ENCODE measurements at regions not wholly inside any gene's neighbourhood (a gene's known extent, or its start where the extent isn't known, plus 50 kb on each side); places are given as distances from the start of the nearest gene placed in this dataset.
A peak's percentile ranks its signal among the peaks of the same experiment; 100 is the strongest.

DNA sequence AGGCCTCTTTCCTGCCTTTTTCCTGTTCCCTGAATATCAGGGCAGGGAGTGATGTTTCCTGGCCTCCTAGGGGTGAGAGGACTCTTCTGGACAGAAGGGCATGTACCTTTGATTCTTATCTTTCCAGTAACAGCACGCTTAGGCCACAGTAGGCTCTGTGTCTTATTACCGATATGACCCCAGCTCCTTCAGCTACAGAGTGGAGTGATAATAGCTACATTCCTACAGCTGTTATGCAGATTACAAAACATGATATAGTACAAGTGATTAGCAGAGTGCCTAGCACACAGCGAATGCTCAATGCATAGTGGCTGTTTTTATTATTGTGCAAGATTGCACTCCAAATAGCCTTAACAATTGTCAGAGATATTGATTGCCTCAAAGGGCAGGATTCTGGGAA, 574.2 kb downstream of the CCSER2 start:
- H3K9me3 ChIP-seq: no peaks in the 10 kb centered on the region

GRCh38 chr10:84903320-84903719, 574.9 kb downstream of the CCSER2 start:
- no peak overlapping the region for H3K4me3 ChIP-seq
- TF ChIP-seq POLR2AphosphoS5 (IDR thresholded peaks at IDR 0.05) (no peak), POLR2A (IDR thresholded peaks at IDR 0.05) (no peak), EP300 (IDR thresholded peaks at IDR 0.05) (no peak)
- TF ChIP-seq, protein P1, sequence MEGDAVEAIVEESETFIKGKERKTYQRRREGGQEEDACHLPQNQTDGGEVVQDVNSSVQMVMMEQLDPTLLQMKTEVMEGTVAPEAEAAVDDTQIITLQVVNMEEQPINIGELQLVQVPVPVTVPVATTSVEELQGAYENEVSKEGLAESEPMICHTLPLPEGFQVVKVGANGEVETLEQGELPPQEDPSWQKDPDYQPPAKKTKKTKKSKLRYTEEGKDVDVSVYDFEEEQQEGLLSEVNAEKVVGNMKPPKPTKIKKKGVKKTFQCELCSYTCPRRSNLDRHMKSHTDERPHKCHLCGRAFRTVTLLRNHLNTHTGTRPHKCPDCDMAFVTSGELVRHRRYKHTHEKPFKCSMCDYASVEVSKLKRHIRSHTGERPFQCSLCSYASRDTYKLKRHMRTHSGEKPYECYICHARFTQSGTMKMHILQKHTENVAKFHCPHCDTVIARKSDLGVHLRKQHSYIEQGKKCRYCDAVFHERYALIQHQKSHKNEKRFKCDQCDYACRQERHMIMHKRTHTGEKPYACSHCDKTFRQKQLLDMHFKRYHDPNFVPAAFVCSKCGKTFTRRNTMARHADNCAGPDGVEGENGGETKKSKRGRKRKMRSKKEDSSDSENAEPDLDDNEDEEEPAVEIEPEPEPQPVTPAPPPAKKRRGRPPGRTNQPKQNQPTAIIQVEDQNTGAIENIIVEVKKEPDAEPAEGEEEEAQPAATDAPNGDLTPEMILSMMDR (IDR thresholded peaks at IDR 0.05): no peak
- H3K4me1 ChIP-seq: no peaks in the 10 kb centered on the region
- H3K27ac ChIP-seq: no peak overlapping the region
- H3K9me3 ChIP-seq: no peaks in the 10 kb centered on the region
- H3K36me3 ChIP-seq: no peaks in the 10 kb centered on the region
- no peak for ATAC-seq
- H3K27me3 ChIP-seq: peaks cover 17% of the 10 kb centered on the region

More for the DNA sequence above, 574.2 kb downstream of the CCSER2 start:
- Histone ChIP-seq H3K36me3 (no peaks in the 10 kb centered on the region), H3K4me1 (no peaks in the 10 kb centered on the region), H3K4me3 (no peak overlapping the region), H3K27me3 (peaks cover 17% of the 10 kb centered on the region), H3K27ac (no peak overlapping the region)
- no peak for ATAC-seq
- WGBS, 2 donors (ENCODE audit: low coverage in 1 of 2): 37 to 57% methylated on average over 2 to 3 of the region's 3 CpGs
- TF ChIP-seq, protein P1 (IDR thresholded peaks at IDR 0.05): no peak
- TF ChIP-seq EP300 (IDR thresholded peaks at IDR 0.05) (no peak), POLR2AphosphoS5 (IDR thresholded peaks at IDR 0.05) (no peak), POLR2A (IDR thresholded peaks at IDR 0.05) (no peak)

- TF ChIP-seq POLR2A (IDR thresholded peaks at IDR 0.05) (no peak), POLR2AphosphoS5 (IDR thresholded peaks at IDR 0.05) (no peak), EP300 (IDR thresholded peaks at IDR 0.05) (no peak)
- TF ChIP-seq, protein P1 (IDR thresholded peaks at IDR 0.05): no peak
- Histone ChIP-seq H3K4me3 (no peak overlapping the region), H3K36me3 (no peaks in the 10 kb centered on the region), H3K9me3 (no peaks in the 10 kb centered on the region), H3K27me3 (peaks cover 8% of the 10 kb centered on the region), H3K27ac (no peak overlapping the region), H3K4me1 (no peaks in the 10 kb centered on the region)
- ATAC-seq: peak; percentile 12
- no CpG with 5 or more reads among the region's 4 CpGs for WGBS, 2 donors (ENCODE audit: low coverage in 1 of 2)
Measured at GRCh38 chr10:84907461-84908009, 579.1 kb downstream of the CCSER2 start.

DNA sequence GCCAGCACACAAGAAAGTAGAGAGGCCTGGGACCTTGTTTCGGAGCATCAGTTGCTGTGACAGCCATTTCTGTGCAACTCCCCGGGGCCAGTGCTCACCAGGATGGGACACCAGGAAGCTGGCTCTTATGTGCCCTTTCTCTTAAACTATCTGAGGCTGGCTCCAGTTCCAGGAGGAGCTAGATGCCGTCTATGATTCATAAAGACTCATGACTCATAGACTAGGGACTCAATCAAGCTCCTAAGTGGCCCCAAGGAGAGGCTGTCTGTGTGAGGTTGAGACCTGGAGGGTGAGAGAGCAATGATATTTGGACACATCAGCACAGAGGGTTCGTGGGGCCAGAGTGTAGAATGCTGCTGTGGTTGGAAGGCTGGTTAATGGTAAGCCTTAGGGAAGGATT, 580.1 kb downstream of the CCSER2 start:
- ATAC-seq: no peak
- WGBS, 2 donors (ENCODE audit: low coverage in 1 of 2): 62% methylated on average over 4 of the region's 4 CpGs; no CpG with 5 or more reads in 1 of the 2 donors

GRCh38 chr10:84921701-84922100, 593.3 kb downstream of the CCSER2 start:
- Histone ChIP-seq H3K4me1 (no peaks in the 10 kb centered on the region), H3K27me3 (no peaks in the 10 kb centered on the region), H3K36me3 (no peaks in the 10 kb centered on the region), H3K27ac (no peak overlapping the region), H3K9me3 (peaks cover 0 to 13% (median 0%) of the 10 kb centered on the region in 3 donors), H3K4me3 (no peak overlapping the region)
- 11 to 33% methylated on average over 1 of the region's 1 CpG for WGBS, 2 donors (ENCODE audit: low coverage in 1 of 2)
- TF ChIP-seq, protein P1 (IDR thresholded peaks at IDR 0.05): no peak
- TF ChIP-seq POLR2A (IDR thresholded peaks at IDR 0.05) (no peak), POLR2AphosphoS5 (IDR thresholded peaks at IDR 0.05) (no peak), EP300 (IDR thresholded peaks at IDR 0.05) (no peak)
- no peak for ATAC-seq

More for the DNA sequence above, 580.1 kb downstream of the CCSER2 start:
- no peaks in the 10 kb centered on the region for H3K9me3 ChIP-seq
- no peaks in the 10 kb centered on the region for H3K4me1 ChIP-seq
- H3K4me3 ChIP-seq: no peak overlapping the region
- H3K27me3 ChIP-seq: peaks cover 8% of the 10 kb centered on the region
- H3K27ac ChIP-seq: no peak overlapping the region
- no peak for TF ChIP-seq EP300 (IDR thresholded peaks at IDR 0.05)
- TF ChIP-seq POLR2AphosphoS5 (IDR thresholded peaks at IDR 0.05): no peak
- TF ChIP-seq, protein P1 (IDR thresholded peaks at IDR 0.05): no peak
- TF ChIP-seq POLR2A (IDR thresholded peaks at IDR 0.05): no peak
- no peaks in the 10 kb centered on the region for H3K36me3 ChIP-seq

Measured in gastroesophageal sphincter (tissue), 4 donors.